ENCODE measurements at regions not wholly inside any gene's neighbourhood (a gene's known extent, or its start where the extent isn't known, plus 50 kb on each side); places are given as distances from the start of the nearest gene placed in this dataset.

DNA sequence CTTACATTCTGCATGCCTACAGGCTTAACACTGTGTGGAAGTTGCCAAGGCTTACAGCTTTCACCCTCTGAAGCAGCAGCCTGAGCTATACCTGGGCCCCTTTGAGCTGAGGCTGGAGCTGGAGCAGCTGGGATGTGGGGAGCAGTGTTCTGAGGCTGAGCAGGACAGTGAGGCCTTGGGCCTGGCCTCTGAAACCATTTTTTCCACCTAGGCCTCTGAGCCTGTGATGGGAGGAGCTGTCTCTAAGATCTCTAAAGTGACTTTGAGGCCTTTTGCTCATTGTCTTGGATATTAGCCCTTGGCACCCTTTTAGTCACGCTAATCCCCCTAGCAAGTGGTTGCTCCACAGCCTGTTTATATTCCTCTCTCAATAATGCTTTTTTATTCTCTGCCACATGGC is 59.9 kb upstream of the ZBED5 start:
- TF ChIP-seq, protein P1, sequence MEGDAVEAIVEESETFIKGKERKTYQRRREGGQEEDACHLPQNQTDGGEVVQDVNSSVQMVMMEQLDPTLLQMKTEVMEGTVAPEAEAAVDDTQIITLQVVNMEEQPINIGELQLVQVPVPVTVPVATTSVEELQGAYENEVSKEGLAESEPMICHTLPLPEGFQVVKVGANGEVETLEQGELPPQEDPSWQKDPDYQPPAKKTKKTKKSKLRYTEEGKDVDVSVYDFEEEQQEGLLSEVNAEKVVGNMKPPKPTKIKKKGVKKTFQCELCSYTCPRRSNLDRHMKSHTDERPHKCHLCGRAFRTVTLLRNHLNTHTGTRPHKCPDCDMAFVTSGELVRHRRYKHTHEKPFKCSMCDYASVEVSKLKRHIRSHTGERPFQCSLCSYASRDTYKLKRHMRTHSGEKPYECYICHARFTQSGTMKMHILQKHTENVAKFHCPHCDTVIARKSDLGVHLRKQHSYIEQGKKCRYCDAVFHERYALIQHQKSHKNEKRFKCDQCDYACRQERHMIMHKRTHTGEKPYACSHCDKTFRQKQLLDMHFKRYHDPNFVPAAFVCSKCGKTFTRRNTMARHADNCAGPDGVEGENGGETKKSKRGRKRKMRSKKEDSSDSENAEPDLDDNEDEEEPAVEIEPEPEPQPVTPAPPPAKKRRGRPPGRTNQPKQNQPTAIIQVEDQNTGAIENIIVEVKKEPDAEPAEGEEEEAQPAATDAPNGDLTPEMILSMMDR (IDR thresholded peaks at IDR 0.05): no peak
- TF ChIP-seq POLR2A (IDR thresholded peaks at IDR 0.05): no peak
